ENCODE measurements at regions not wholly inside any gene's neighbourhood (a gene's known extent, or its start where the extent isn't known, plus 50 kb on each side); places are given as distances from the start of the nearest gene placed in this dataset.

- no peak for DNase-seq
Observed at GRCh38 chrX:39654183-39654925, 443.4 kb downstream of the BCOR start.

GRCh38 chrX:39654952-39655351, 442.8 kb downstream of the BCOR start:
- no peak for DNase-seq

GRCh38 chrX:39661116-39661907, 436.4 kb downstream of the BCOR start:
- no peak for DNase-seq

- DNase-seq, result no peak
Observed at GRCh38 chrX:39665830-39666518, 431.8 kb downstream of the BCOR start.

- no peak for DNase-seq
Observed at GRCh38 chrX:39667191-39667590, 430.6 kb downstream of the BCOR start.

- DNase-seq, result no peak
Observed at GRCh38 chrX:39667736-39668482, 429.8 kb downstream of the BCOR start.

GRCh38 chrX:39669668-39670067, 428.1 kb downstream of the BCOR start:
- DNase-seq, result no peak

- no peak for DNase-seq
Observed at GRCh38 chrX:39670281-39670680, 427.5 kb downstream of the BCOR start.

- no peak for DNase-seq
Observed at GRCh38 chrX:39672405-39672804, 425.4 kb downstream of the BCOR start.

- DNase-seq, result no peak
Observed at GRCh38 chrX:39674490-39675161, 423.1 kb downstream of the BCOR start.

GRCh38 chrX:39675162-39675553, 422.6 kb downstream of the BCOR start:
- no peak for DNase-seq

GRCh38 chrX:39675619-39676018, 422.1 kb downstream of the BCOR start:
- no peak for DNase-seq

- no peak for DNase-seq
Observed at GRCh38 chrX:39676434-39676833, 421.3 kb downstream of the BCOR start.

GRCh38 chrX:39677585-39677977, 420.2 kb downstream of the BCOR start:
- no peak for DNase-seq

GRCh38 chrX:39677978-39678791, 419.6 kb downstream of the BCOR start:
- DNase-seq, result no peak

- no peak for DNase-seq
Observed at GRCh38 chrX:39678914-39679313, 418.8 kb downstream of the BCOR start.

- no peak for DNase-seq
Observed at GRCh38 chrX:39679497-39680157, 418.1 kb downstream of the BCOR start.

- no peak for DNase-seq
Observed at GRCh38 chrX:39681885-39682284, 415.9 kb downstream of the BCOR start.

- DNase-seq, result no peak
Observed at GRCh38 chrX:39682778-39683177, 415.0 kb downstream of the BCOR start.

GRCh38 chrX:39688219-39688575, 409.6 kb downstream of the BCOR start:
- no peak for DNase-seq

Data from DMS79 (cell line).